ENCODE measurements at regions not wholly inside any gene's neighbourhood (a gene's known extent, or its start where the extent isn't known, plus 50 kb on each side); places are given as distances from the start of the nearest gene placed in this dataset.

GRCh38 chr18:60649842-60650536, 277.4 kb upstream of the MC4R start:
- Histone ChIP-seq H3K27me3 (replicated peaks in 1 of 4; ENCODE audit: control insufficient read depth in 3 of 4, extremely low read depth in 1 of 4, insufficient read depth in 3 of 4, low read length in 3 of 4) (no peaks in the 10 kb centered on the region), H2AFZ (ENCODE audit: low read length) (no peak overlapping the region), H3K4me2 (ENCODE audit: insufficient read depth in 1 of 2, low read depth in 2 of 2, low read length in 2 of 2) (no peak overlapping the region), H3K4me1 (replicated peaks in 1 of 4; ENCODE audit: control insufficient read depth in 3 of 4, insufficient read depth in 4 of 4, low read length in 3 of 4) (no peaks in the 10 kb centered on the region), H3K36me3 (ENCODE audit: control insufficient read depth in 2 of 4, insufficient read depth in 4 of 4, low read length in 3 of 4) (no peaks in the 10 kb centered on the region), H3K9me3 (ENCODE audit: insufficient read depth in 2 of 2, low read depth in 1 of 2, low read length in 1 of 2) (no peaks in the 10 kb centered on the region), H3K79me2 (ENCODE audit: control insufficient read depth in 1 of 2, insufficient read depth in 2 of 2, low read length in 2 of 2) (no peaks in the 10 kb centered on the region), H3K56ac (replicated peaks; ENCODE audit: insufficient read length, low read depth, low read length) (no peak overlapping the region), H3K18ac (ENCODE audit: extremely low read depth, low read length) (no peak overlapping the region), H4K8ac (ENCODE audit: extremely low read depth, insufficient read depth, low read length) (no peak overlapping the region), H3K79me1 (ENCODE audit: low read depth, low read length) (no peaks in the 10 kb centered on the region), H2AK5ac (ENCODE audit: low read depth, low read length) (no peak overlapping the region), H4K91ac (replicated peaks; ENCODE audit: insufficient read length, low read length) (no peak overlapping the region), H3K27ac (ENCODE audit: low read depth, low read length) (no peak overlapping the region), H2BK5ac (ENCODE audit: low read depth, low read length) (no peak overlapping the region), H3K4me3 (ENCODE audit: extremely low read depth in 1 of 4, insufficient read depth in 2 of 4, low read depth in 3 of 4, low read length in 4 of 4) (no peak overlapping the region), H3K14ac (ENCODE audit: insufficient read length) (no peak overlapping the region), H3K23me2 (ENCODE audit: low read depth, low read length) (no peaks in the 10 kb centered on the region), H3K23ac (ENCODE audit: insufficient read length) (no peak overlapping the region), H2BK12ac (ENCODE audit: low read depth, low read length) (no peak overlapping the region), H3K4ac (replicated peaks; ENCODE audit: insufficient read length, low read depth, low read length) (no peak overlapping the region), H2BK20ac (ENCODE audit: low read length) (no peak overlapping the region), H3K9ac (replicated peaks in 1 of 4; ENCODE audit: extremely low read depth in 1 of 4, low read depth in 3 of 4, low read length in 3 of 4) (no peak overlapping the region), H2BK120ac (replicated peaks; ENCODE audit: low read depth, low read length) (no peak overlapping the region), H2BK15ac (ENCODE audit: low read length) (no peak overlapping the region), H4K5ac (ENCODE audit: insufficient read length, low read depth, low read length) (no peak overlapping the region), H4K20me1 (replicated peaks in 1 of 2; ENCODE audit: control insufficient read depth in 1 of 2, insufficient read depth in 2 of 2, low read length in 2 of 2) (no peaks in the 10 kb centered on the region)
- CTCF ChIA-PET (ENCODE audit: partially characterized antibody): interaction anchor here (1.2 kb wide), 1 partner anchor 654 kb away, joined by 3 read pairs; no protein-coding TSS in a partner anchor
- no peak for FAIRE-seq
- DNase-seq (ENCODE audit: low read depth in 1 of 2, low spot score in 2 of 2): no peak
- WGBS, 2 experiments (ENCODE audit: extremely low coverage in 1 of 2, insufficient coverage in 1 of 2, insufficient read length in 1 of 2, insufficient replicate concordance in 2 of 2, low coverage in 1 of 2, low lambda C conversion rate in 2 of 2, missing lambda C conversion rate in 1 of 2): 85% methylated on average over 3 of the region's 3 CpGs; no CpG with 5 or more reads in 1 of the 2 experiments
- POLR2A ChIA-PET (ENCODE audit: partially characterized antibody): no interaction called here
- TF ChIP-seq, protein P1, sequence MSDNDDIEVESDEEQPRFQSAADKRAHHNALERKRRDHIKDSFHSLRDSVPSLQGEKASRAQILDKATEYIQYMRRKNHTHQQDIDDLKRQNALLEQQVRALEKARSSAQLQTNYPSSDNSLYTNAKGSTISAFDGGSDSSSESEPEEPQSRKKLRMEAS (IDR thresholded peaks at IDR 0.05): no peak

All from H1 (cell line).